ENCODE measurements at regions not wholly inside any gene's neighbourhood (a gene's known extent, or its start where the extent isn't known, plus 50 kb on each side); places are given as distances from the start of the nearest gene placed in this dataset.

GRCh38 chr17:33689725-33690124 is 396.6 kb upstream of the ASIC2 start:
- H3K4me3 ChIP-seq: no peak overlapping the region
- 65 to 83% (median 70%) methylated on average over 2 of the region's 2 CpGs for WGBS, 4 donors
- no peak for TF ChIP-seq POLR2A (IDR thresholded peaks at IDR 0.05)
- TF ChIP-seq CTCF (IDR thresholded peaks at IDR 0.05): no peak

GRCh38 chr17:33695431-33695830 is 402.3 kb upstream of the ASIC2 start:
- H3K27me3 ChIP-seq: peaks cover 9% of the 10 kb centered on the region

More at GRCh38 chr17:33689725-33690124, 396.6 kb upstream of the ASIC2 start:
- no peaks in the 10 kb centered on the region for H3K9me3 ChIP-seq (replicated peaks in 1 of 3)
- H3K27ac ChIP-seq: no peak overlapping the region
- intact Hi-C loops (cut with DNase I): no loop called here
- no peaks in the 10 kb centered on the region for H3K36me3 ChIP-seq (replicated peaks in 1 of 2)
- H3K27me3 ChIP-seq: peaks cover 5% of the 10 kb centered on the region
- no peaks in the 10 kb centered on the region for H3K4me1 ChIP-seq (replicated peaks in 1 of 2)
- no peak for DNase-seq

GRCh38 chr17:33696102-33696501 is 403.0 kb upstream of the ASIC2 start:
- Histone ChIP-seq H3K4me1 (replicated peaks in 1 of 2) (no peaks in the 10 kb centered on the region), H3K9me3 (replicated peaks in 1 of 3) (no peaks in the 10 kb centered on the region), H3K27ac (no peak overlapping the region), H3K27me3 (peaks cover 9% of the 10 kb centered on the region), H3K4me3 (no peak overlapping the region), H3K36me3 (replicated peaks in 1 of 2) (no peaks in the 10 kb centered on the region)
- 40 to 46% (median 42%) methylated on average over 5 to 6 of the region's 6 CpGs for WGBS, 4 donors
- TF ChIP-seq POLR2A (IDR thresholded peaks at IDR 0.05): no peak
- TF ChIP-seq CTCF (IDR thresholded peaks at IDR 0.05): no peak
- intact Hi-C loops (cut with DNase I): no loop called here
- no peak for DNase-seq

More at GRCh38 chr17:33695431-33695830, 402.3 kb upstream of the ASIC2 start:
- no peak overlapping the region for H3K4me3 ChIP-seq
- intact Hi-C loops (cut with DNase I): no loop called here
- no peak for DNase-seq
- H3K9me3 ChIP-seq (replicated peaks in 1 of 3): no peaks in the 10 kb centered on the region
- no peaks in the 10 kb centered on the region for H3K4me1 ChIP-seq (replicated peaks in 1 of 2)
- H3K27ac ChIP-seq: no peak overlapping the region
- TF ChIP-seq POLR2A (IDR thresholded peaks at IDR 0.05): no peak
- TF ChIP-seq CTCF (IDR thresholded peaks at IDR 0.05): no peak
- H3K36me3 ChIP-seq (replicated peaks in 1 of 2): no peaks in the 10 kb centered on the region

- Histone ChIP-seq H3K27ac (no peak overlapping the region), H3K4me1 (replicated peaks in 1 of 2) (no peaks in the 10 kb centered on the region), H3K27me3 (peaks cover 9% of the 10 kb centered on the region), H3K9me3 (replicated peaks in 1 of 3) (no peaks in the 10 kb centered on the region), H3K36me3 (replicated peaks in 1 of 2) (no peaks in the 10 kb centered on the region), H3K4me3 (no peak overlapping the region)
- WGBS, 4 donors: 50 to 73% (median 60%) methylated on average over 1 of the region's 1 CpG
- TF ChIP-seq CTCF (IDR thresholded peaks at IDR 0.05): no peak
- TF ChIP-seq POLR2A (IDR thresholded peaks at IDR 0.05): no peak
- DNase-seq: no peak
- intact Hi-C loops (cut with DNase I): no loop called here
Observed at GRCh38 chr17:33697557-33697956, 404.5 kb upstream of the ASIC2 start.
